ENCODE measurements at regions not wholly inside any gene's neighbourhood (a gene's known extent, or its start where the extent isn't known, plus 50 kb on each side); places are given as distances from the start of the nearest gene placed in this dataset.
"Not testable (repeated sequence)": the region's sequence is repeated elsewhere in the genome, so short reads cannot be mapped to it uniquely, and the experiment has no call there.

DNA sequence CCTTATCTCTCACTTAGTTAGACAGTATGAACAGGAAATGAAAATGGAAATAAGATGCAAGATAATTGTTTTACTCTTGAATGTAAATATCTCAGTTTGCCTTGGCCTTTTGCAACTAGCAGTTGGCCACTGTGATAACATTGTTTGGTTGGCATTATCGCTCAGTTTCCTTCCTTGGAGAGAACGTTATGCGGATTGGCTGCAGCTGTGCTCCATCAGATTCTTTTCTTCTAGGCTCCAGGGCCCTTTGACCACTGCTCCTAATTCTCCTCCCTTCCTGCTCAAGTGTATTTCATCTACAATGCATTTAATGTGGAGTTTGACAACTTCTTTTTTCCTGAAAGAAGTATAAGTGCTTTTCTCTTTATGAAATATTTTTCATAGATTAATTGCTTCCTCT is 284.2 kb downstream of the ADAMTS20 start:
- ATAC-seq (ENCODE audit: poor library complexity), result no peak
- DNase-seq, result no peak
- intact Hi-C loops (cut with DNase I), result no loop called here

DNA sequence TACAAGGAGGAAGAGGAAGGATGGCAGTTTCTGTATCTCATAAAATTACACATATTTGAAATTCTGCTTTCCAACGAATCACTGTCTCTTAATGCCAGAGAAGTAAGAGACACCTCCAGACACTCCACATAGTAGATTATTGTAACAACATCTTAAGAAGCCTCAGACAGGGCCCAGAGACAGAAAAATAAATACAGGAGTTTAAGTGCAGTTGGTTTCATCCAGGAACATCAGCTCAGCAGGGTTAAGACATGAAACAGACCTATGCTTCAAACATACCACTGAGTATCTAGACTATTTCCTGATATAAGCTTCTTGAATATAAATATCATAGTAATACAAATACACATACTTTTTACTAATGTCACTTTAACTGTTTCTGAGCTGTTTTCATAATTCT is 290.3 kb downstream of the ADAMTS20 start:
- no peak for DNase-seq
- intact Hi-C loops (cut with DNase I), result no loop called here
- no peak for ATAC-seq (ENCODE audit: poor library complexity)

DNA sequence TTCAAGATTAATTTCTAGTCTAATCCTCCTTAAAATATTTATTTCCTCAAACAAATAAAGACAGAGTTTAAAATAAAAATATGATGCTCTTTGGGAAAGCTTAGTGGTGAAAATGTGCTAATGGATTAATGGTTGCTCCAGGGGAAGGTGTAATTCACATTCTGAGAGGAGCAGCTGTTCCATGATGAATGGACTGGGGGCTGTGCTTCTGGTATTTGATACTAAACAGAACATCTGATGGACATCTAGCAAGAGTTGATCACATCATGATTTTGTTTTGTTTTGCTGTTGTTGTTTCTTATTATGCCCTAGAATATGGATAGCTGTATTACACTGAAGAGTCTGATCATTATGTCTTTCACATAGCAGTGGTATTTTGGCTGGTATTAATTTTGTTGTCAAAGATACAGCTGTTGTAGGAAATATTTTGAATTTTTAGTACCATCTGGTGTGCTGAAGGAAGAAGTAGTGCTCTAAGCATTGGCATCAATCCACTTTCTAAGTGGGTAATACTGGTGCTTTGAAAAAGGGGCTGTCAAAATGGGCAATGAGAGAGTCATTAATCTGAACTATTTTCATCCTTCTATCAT is 296.4 kb downstream of the ADAMTS20 start:
- ATAC-seq (ENCODE audit: poor library complexity) (no peak), DNase-seq (no peak)
- intact Hi-C loops (cut with DNase I), result no loop called here

DNA sequence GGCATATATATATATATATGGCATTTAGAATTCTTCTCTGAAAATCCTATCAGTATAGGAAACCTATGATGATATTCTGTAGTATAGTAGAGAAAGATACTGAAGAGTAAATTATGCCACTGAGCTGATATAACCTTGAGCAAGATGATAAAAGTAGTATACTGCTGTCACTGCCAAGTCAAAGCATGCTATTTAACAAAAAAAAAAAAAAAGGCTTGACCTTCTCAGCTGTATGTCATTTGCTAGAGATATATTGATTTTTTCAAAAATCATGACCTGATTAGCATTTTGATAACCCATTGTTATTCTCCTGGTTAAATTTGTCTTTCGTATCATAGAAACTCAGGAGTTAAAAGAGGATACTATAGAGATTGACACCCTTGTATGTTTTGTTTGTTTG is 299.4 kb downstream of the ADAMTS20 start:
- DNase-seq (no peak), ATAC-seq (ENCODE audit: poor library complexity) (no peak)
- intact Hi-C loops (cut with DNase I), result no loop called here

DNA sequence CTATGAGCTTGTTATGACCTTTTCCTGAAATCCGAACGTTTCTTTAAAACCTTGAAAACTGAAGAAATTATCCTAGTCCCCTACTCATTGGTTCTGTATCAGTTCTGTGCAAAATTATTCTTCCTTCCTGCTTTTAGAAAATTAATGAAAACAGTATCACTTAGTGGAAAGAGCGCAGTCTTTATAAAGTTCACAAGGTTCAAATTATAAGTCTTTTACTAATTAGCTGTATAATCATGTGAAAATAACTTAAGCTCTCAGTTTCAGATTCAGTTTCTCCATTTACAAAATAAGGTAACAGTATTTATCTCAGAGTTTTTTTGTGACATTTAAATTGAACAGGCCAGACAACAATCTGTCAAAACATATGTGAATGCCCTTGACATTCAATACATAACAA is 306.1 kb downstream of the ADAMTS20 start:
- intact Hi-C loops (cut with DNase I), result no loop called here
- ATAC-seq (ENCODE audit: poor library complexity) (no peak), DNase-seq (no peak)

DNA sequence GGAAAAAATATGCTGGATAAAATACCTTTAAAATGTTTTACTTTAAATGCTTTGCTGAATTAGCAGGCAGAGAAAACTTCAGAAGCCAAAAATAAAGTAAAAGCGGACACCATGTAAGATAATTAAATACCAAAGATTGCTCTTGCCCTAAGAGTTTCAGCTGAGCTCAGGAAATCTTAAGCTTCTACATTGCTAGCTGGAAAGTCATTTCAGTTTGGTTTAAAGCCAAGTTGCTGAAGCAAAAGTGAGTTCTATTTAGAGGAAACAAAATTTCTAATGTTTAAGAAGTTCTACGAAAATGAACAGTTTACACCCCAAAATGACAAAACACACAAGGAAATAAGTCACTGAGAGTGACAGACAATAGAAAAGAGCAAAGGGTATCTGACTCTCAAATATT is 310.0 kb downstream of the ADAMTS20 start:
- intact Hi-C loops (cut with DNase I), result no loop called here
- no peak for DNase-seq
- no peak for ATAC-seq (ENCODE audit: poor library complexity)

DNA sequence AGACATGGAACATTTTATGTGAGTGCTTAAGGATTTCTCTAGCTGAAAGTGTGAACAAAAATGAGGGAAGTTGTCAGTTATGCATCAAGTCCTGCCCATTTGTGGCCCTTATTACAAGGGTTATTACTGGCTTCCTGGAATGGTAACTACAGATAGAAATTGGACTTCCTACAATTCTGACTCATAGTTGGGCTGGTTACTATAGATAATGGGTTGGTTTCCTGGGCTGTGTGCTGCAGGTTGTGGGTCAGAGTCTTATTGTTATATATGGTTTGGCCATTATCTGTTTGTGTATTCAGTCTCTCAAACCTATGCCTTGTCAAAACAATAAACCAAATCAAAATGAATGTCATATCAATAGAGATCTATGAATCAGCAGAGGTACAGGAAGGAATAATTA is 313.7 kb downstream of the ADAMTS20 start:
- DNase-seq (no peak), ATAC-seq (ENCODE audit: poor library complexity) (no peak)
- intact Hi-C loops (cut with DNase I), result no loop called here

DNA sequence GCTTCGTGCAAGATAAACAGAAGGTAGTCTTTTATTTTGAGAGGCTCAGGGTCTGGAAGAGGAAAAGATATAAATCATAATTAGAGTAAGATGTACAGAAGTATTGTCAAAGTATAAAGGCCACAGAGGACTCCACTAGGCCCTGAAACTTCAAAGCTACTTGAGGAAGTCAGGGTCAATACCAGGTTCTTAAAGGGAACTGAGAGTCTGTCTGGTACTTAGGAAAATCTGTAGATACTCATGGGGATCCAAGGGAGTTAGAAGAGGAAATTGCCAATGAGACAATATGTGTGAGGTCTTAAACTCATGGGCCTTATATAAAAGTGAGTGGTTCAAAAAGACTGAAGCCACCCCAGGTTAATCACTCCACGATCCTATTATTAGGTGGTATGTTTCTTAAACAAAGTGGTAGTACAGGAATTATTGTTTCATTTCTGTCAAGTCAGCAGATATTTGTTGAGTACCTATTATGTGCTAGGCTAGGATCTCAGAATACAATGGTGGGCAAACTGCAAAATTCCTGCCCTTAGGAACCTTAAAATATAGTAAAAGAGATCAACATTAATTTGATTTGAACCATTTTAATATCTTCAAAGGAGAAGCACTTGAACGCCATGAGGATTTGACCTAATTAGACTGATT is 314.6 kb downstream of the ADAMTS20 start:
- no peak for DNase-seq
- no peak for ATAC-seq (ENCODE audit: poor library complexity)
- intact Hi-C loops (cut with DNase I), result no loop called here

DNA sequence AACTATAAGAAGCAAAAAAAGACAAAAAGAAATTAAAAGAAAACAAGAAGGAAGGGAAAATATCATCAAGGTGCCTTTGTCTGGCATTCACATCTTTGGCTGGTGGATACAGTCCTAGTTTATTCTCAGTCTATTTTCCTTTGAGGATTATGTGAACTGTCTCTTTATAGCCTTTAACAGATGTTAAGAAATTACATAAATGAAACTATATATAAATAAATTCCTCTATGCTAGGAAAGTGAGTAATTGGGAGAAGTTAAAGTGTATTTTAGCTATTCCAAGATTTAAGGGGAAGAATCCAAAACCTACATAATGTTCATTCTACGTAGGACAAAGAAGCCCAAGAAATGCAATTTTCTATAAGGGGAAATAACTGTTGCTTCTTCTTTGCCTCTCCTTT is 316.3 kb downstream of the ADAMTS20 start:
- DNase-seq (no peak), ATAC-seq (ENCODE audit: poor library complexity) (no peak)
- intact Hi-C loops (cut with DNase I), result no loop called here

DNA sequence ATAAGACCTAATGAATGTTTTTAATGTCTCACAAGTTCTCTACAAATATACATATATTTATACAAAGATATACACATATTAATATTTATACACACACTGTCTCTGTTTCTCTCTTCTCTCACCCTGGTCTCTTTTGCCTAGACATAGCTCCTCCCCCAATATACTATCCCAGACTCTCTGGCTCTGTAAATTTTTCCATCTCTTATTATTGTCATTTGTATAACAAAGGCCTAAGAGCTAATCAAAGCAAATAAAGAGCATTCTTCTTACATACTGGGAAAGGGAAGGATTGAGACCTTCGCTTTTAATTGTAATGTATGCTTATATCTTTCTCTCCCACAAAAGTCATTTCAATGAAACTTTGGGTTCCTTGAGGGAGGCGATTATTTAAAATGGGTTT is 318.1 kb downstream of the ADAMTS20 start:
- ATAC-seq (ENCODE audit: poor library complexity) (no peak), DNase-seq (no peak)
- intact Hi-C loops (cut with DNase I), result no loop called here

DNA sequence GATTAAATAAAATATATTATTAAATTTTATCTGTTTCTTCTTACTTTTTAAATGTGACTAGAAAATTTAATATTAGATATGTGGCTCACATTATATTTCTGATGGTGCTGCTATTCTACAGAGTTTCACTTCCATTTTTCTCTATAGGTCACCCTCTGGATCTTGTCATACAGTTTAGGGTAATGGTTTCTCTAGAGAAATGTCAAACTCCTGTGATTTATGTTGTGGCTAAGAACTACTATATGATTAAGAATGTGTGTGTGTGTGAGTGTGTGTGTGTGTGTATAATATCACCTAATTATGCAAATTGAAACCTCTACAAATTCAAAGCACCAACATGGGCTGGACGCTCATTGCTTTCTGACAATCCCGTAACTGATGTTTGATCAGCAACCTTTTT is 325.9 kb downstream of the ADAMTS20 start:
- intact Hi-C loops (cut with DNase I), result no loop called here
- no peak for ATAC-seq (ENCODE audit: poor library complexity)
- DNase-seq, result no peak

DNA sequence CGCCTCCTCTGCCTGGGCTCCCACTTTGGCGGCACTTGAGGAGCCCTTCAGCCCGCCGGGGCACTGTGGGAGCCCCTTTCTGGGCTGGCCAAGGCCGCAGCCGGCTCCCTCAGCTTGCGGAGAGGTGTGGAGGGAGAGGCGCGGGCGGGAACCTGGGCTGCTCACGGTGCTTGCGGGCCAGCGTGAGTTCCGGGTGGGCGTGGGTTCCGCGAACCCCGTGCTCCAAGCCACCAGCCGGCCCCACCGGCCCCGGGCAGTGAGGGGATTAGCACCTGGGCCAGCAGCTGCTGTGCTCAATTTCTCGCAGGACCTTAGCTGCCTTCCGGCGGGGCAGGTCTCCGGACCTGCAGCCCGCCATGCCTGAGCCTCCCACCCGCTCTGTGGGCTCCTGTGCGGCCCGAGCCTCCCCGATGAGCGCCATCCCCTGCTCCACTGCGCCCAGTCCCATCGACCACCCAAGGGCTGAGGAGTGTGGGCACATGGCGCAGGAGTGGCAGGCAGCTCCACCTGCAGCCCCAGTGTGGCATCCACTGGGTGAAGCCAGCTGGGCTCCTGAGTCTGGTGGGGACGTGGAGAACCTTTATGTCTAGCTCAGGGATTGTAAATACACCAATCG is 327.7 kb downstream of the ADAMTS20 start:
- ATAC-seq (ENCODE audit: poor library complexity); intact Hi-C loops (cut with DNase I); DNase-seq: not testable (repeated sequence)

DNA sequence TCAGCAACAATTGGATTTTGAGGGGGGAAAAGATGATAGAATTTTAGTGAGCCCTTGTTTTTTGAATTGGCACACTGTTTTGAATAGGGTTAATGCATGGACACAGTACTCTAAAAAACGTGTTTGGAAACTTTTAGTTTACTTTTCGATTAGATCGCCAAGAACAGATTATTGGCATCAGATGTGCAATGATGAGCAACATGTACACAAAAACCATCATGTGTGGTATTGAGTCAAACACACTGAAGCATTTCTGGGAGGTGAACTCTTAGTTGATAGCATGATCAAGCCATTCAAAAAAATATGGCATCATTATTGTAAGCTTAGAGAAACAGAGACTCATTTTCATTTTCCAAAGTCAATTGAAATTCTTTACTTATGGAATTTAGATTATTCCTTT is 329.2 kb downstream of the ADAMTS20 start:
- intact Hi-C loops (cut with DNase I), result no loop called here
- DNase-seq, result no peak
- no peak for ATAC-seq (ENCODE audit: poor library complexity)

DNA sequence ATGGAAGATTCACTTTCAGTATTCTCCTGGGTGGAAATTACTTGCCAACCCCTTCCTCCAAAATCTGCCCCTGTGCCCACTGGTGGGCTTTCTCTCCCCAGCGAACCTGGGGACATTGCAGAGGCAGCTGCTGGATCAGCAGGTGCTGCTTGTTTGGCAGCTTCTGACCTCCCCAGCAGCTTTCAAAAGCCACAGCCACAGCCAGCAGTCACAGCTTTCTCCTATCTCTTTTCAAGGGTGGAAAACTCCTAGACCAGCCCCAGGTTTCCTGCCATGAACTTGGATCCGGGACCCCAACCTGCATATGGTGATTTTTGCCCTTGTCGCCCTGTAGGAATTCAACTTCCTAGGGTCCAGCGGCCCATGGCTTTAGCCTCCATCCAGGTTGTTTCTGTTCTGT is 330.8 kb downstream of the ADAMTS20 start:
- intact Hi-C loops (cut with DNase I), result no loop called here
- ATAC-seq (ENCODE audit: poor library complexity), result no peak
- no peak for DNase-seq

DNA sequence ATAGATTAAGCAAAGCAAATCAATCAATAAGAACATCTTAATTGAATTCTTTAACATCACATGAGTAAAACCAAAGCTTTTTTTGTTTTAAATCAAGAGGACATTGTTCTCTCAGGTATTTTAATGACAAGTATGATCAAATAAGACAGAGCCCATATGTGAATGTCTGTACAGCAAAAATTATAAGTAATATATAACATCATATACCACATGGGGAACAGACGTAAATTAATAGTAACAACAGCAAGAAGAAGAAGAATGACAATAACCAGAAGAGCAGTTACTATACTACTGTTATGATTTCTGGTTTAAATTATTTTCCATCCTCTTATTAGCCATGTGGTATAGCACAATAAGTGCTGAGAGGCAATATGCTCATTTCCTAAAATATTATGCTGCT is 335.5 kb downstream of the ADAMTS20 start:
- intact Hi-C loops (cut with DNase I), result no loop called here
- ATAC-seq (ENCODE audit: poor library complexity) (no peak), DNase-seq (no peak)

DNA sequence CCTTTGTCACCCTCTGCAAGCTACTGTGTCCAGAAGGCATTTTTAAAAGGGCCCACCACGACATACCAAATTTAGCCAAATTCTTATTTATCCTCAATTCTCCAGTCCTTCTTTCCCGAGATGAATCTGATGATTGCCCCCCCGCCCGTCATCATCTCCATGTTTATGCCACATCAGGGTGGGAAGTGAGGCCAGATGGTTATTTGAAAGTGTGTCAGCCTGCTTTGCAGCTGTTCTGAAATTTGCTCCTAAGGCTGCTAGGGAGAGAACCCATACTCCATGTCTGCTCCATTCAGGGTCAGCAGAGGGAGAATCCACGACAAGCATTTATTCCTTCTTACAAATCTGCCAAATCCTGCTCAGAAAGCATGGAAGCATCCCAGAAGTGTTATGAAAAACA is 337.8 kb downstream of the ADAMTS20 start:
- DNase-seq, result no peak
- no peak for ATAC-seq (ENCODE audit: poor library complexity)
- intact Hi-C loops (cut with DNase I), result no loop called here

DNA sequence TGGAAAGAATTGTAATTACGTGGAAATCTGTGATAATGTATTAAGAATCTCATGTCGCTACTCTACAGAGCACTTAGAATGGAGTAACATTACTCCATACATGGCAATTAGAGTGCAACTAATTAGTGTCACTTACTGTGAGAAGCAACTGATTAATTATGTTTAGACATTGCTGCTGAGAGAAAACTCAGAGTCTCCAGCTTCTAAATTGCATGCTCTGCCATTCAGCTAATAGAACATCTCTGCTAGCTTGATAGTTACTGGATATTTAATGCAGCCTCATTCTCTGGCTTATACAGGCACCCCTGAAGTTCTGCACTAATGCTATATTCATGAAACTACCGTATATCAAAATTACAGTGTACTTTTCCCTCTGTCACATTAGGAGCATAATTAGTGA is 338.4 kb downstream of the ADAMTS20 start:
- intact Hi-C loops (cut with DNase I), result no loop called here
- DNase-seq (no peak), ATAC-seq (ENCODE audit: poor library complexity) (no peak)

DNA sequence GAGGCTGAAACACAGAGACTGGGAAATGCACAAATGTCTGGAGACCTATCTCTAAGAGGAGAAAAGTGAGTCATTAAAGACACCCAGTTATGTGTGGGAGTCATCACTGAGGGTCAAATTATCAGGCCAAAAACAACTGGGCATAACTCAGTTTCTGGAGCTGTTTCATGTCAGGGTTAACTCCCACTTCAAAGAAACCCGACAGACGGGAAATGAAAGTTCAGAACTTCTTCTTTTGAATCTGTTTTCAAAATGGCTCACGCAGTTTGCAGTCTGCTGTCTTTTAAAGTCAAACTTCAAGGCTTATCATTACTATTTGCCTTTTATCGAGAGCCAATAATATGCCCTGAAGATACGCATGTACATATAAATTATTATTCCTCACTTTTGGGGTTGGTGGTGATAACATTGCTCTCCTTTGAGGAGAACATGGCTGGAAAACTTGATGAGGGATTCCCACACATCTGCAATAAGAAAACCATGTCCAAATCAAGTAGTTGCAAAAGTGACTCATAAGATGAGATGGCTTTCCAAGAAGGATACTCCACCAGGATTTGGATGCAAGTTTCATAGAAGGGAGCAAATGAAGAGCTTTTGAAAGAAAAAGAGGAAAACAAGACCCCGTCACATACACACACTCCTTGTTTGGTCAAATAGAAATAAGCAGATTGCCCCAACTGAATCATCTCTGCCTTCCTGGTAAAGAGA is 341.4 kb downstream of the ADAMTS20 start:
- intact Hi-C loops (cut with DNase I), result no loop called here
- ATAC-seq (ENCODE audit: poor library complexity) (peak; percentile 36), DNase-seq (no peak)

DNA sequence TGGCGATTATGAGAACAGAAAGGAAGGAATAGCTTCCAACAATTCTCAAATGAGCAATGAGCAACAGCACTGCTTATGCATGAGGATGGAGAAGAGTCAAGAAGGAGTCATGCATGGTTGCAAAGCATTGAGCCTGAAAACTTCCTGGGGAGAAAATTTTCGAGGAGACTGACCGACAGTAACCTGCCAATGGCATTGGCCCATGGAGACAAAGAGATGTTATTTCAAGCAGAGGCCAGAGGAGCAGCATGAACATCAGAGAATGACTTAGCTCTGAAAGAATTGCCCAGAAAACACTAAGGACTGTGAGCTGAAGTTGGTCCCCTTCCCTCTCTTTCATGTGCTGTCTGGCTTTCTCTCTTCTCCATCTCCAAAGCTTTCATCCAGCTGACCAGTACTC is 343.4 kb downstream of the ADAMTS20 start:
- ATAC-seq (ENCODE audit: poor library complexity) (no peak), DNase-seq (no peak)
- intact Hi-C loops (cut with DNase I), result no loop called here

DNA sequence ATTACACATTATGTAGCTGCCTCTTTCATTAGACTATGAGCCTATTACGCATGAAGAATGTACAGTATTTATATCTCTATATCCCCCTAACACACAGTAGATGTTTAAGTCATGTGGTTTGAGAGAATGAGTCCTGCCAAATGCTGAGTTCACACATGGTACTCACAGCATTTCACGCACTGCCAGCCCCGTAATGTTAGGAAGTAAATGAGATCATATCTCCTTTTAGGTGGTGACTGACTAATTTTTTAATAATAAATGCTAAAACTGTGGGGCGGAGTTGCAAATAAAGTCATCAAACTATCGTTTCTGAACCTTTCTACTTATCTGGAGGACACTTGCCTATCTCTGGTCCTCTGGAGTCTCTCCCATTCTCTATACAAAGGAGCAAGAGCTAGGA is 343.8 kb downstream of the ADAMTS20 start:
- DNase-seq (no peak), ATAC-seq (ENCODE audit: poor library complexity) (no peak)
- intact Hi-C loops (cut with DNase I), result no loop called here

Measured in Right ventricle myocardium superior (tissue), 1 donor.